ENCODE measurements at regions not wholly inside any gene's neighbourhood (a gene's known extent, or its start where the extent isn't known, plus 50 kb on each side); places are given as distances from the start of the nearest gene placed in this dataset.

DNA sequence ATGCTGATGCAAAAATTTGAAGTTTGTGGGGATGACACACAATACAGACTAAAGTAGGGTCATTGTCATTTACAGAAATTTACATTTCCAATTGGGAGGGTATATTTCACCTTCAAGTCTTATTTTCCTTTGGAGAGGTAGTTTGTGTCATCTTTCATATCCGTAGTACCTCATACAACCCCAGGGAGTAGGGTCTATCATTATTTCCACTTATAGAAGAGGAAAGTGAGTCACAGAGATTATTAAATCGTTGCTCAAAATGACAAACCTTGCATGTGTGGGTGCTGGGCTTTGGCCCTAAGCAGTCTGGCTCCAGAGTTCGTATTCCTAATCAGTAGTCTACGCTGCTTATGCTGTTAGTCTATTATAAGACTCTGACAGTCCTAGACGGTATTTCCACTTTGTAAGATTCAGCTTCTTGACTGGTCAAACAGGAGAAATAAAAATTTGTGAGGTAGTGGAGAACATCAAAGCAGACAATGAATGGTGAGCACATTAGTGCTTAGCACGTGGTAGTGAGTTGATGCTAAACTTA lies 516.5 kb downstream of the PCDH7 start:
- 79 to 81% methylated on average over 6 of the region's 6 CpGs for WGBS, 2 donors
- H3K27me3 ChIP-seq: no peaks in the 10 kb centered on the region
- no peaks in the 10 kb centered on the region for H3K4me1 ChIP-seq
- H3K4me3 ChIP-seq: no peak overlapping the region
- TF ChIP-seq CTCF (IDR thresholded peaks at IDR 0.05) (no peak), POLR2AphosphoS5 (IDR thresholded peaks at IDR 0.05) (no peak), POLR2A (IDR thresholded peaks at IDR 0.05) (no peak), EP300 (IDR thresholded peaks at IDR 0.05) (no peak)
- no peak overlapping the region for H3K27ac ChIP-seq
- DNase-seq: no peak
- ATAC-seq (ENCODE audit: low FRiP score in 2 of 2): no peak
- H3K36me3 ChIP-seq: no peaks in the 10 kb centered on the region
- peaks cover 0 to 8% (median 0%) of the 10 kb centered on the region in 4 donors for H3K9me3 ChIP-seq

DNA sequence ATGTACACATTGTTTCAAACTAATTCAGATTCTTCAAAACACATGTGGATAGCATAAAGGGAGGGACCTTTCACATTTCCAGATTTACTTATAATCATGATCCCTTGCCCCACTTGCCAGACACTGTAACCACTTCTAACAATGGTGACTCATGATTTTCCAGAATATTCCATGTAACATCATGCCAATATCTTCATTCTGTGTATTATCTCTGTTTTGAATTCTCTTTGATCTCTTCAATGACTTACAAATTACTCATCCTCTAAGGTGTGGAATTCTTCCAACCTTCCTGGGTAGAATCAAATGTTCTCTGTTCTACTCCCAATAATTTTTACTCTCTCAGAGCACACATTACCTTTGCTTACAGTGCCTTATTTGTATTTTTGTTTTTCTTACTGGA lies 517.1 kb downstream of the PCDH7 start:
- no peak overlapping the region for H3K4me3 ChIP-seq
- H3K27me3 ChIP-seq: no peaks in the 10 kb centered on the region
- ATAC-seq (ENCODE audit: low FRiP score in 2 of 2): no peak
- TF ChIP-seq CTCF (IDR thresholded peaks at IDR 0.05) (no peak), POLR2A (IDR thresholded peaks at IDR 0.05) (no peak)
- H3K4me1 ChIP-seq: no peaks in the 10 kb centered on the region
- H3K9me3 ChIP-seq: peaks cover 0 to 8% (median 0%) of the 10 kb centered on the region in 4 donors
- H3K36me3 ChIP-seq: no peaks in the 10 kb centered on the region
- no peak overlapping the region for H3K27ac ChIP-seq
- DNase-seq: no peak

- H3K4me1 ChIP-seq: no peaks in the 10 kb centered on the region
- ATAC-seq (ENCODE audit: low FRiP score in 2 of 2): no peak
- TF ChIP-seq POLR2AphosphoS5 (IDR thresholded peaks at IDR 0.05) (no peak), CTCF (IDR thresholded peaks at IDR 0.05) (no peak), EP300 (IDR thresholded peaks at IDR 0.05) (no peak), POLR2A (IDR thresholded peaks at IDR 0.05) (no peak)
- H3K36me3 ChIP-seq: no peaks in the 10 kb centered on the region
- no peak for DNase-seq
- H3K27me3 ChIP-seq: no peaks in the 10 kb centered on the region
- H3K27ac ChIP-seq: no peak overlapping the region
- peaks cover 0 to 8% (median 0%) of the 10 kb centered on the region in 4 donors for H3K9me3 ChIP-seq
- no peak overlapping the region for H3K4me3 ChIP-seq
These were observed 519.7 kb downstream of the PCDH7 start for GRCh38 chr4:31239886-31240285.

GRCh38 chr4:31241504-31242106 lies 521.4 kb downstream of the PCDH7 start:
- Histone ChIP-seq H3K36me3 (no peaks in the 10 kb centered on the region), H3K27ac (no peak overlapping the region), H3K9me3 (peaks cover 0 to 8% (median 0%) of the 10 kb centered on the region in 4 donors), H3K4me1 (no peaks in the 10 kb centered on the region), H3K27me3 (no peaks in the 10 kb centered on the region), H3K4me3 (no peak overlapping the region)
- 89 to 92% methylated on average over 1 of the region's 1 CpG for WGBS, 2 donors
- ATAC-seq (ENCODE audit: low FRiP score in 2 of 2) (no peak), DNase-seq (no peak)
- TF ChIP-seq POLR2AphosphoS5 (IDR thresholded peaks at IDR 0.05): no peak
- TF ChIP-seq CTCF (IDR thresholded peaks at IDR 0.05): no peak
- no peak for TF ChIP-seq POLR2A (IDR thresholded peaks at IDR 0.05)
- no peak for TF ChIP-seq EP300 (IDR thresholded peaks at IDR 0.05)

- no peaks in the 10 kb centered on the region for H3K9me3 ChIP-seq
- no peaks in the 10 kb centered on the region for H3K36me3 ChIP-seq
- no peak for DNase-seq
- no peaks in the 10 kb centered on the region for H3K27me3 ChIP-seq
- ATAC-seq (ENCODE audit: low FRiP score in 2 of 2): no peak
- TF ChIP-seq POLR2A (IDR thresholded peaks at IDR 0.05) (no peak), POLR2AphosphoS5 (IDR thresholded peaks at IDR 0.05) (no peak)
- H3K4me1 ChIP-seq: no peaks in the 10 kb centered on the region
- WGBS, 2 donors: 70 to 86% methylated on average over 1 of the region's 1 CpG
- no peak overlapping the region for H3K4me3 ChIP-seq
- H3K27ac ChIP-seq: no peak overlapping the region
These were observed 526.7 kb downstream of the PCDH7 start for GRCh38 chr4:31246856-31247255.
